ENCODE measurements at regions not wholly inside any gene's neighbourhood (a gene's known extent, or its start where the extent isn't known, plus 50 kb on each side); places are given as distances from the start of the nearest gene placed in this dataset.

GRCh38 chr3:22920006-22920405 lies 283.1 kb upstream of the UBE2E2 start:
- Histone ChIP-seq H3K4me3 (ENCODE audit: insufficient read depth, low read length) (no peak overlapping the region), H2AFZ (ENCODE audit: low read length) (no peak overlapping the region), H3K36me3 (ENCODE audit: insufficient read depth, low read length) (no peaks in the 10 kb centered on the region), H3K9me3 (ENCODE audit: low read depth, low read length) (no peaks in the 10 kb centered on the region), H4K20me1 (ENCODE audit: insufficient read depth, low read length) (no peaks in the 10 kb centered on the region), H3K4me1 (ENCODE audit: insufficient read depth, low read length) (no peaks in the 10 kb centered on the region), H3K4me2 (ENCODE audit: insufficient read depth, low read length) (no peak overlapping the region), H3K27me3 (ENCODE audit: insufficient read depth, low read length) (no peaks in the 10 kb centered on the region), H3K27ac (ENCODE audit: low read depth, low read length) (no peak overlapping the region), H3K79me2 (ENCODE audit: insufficient read depth, low read length) (no peaks in the 10 kb centered on the region)
- TF ChIP-seq, protein P1, sequence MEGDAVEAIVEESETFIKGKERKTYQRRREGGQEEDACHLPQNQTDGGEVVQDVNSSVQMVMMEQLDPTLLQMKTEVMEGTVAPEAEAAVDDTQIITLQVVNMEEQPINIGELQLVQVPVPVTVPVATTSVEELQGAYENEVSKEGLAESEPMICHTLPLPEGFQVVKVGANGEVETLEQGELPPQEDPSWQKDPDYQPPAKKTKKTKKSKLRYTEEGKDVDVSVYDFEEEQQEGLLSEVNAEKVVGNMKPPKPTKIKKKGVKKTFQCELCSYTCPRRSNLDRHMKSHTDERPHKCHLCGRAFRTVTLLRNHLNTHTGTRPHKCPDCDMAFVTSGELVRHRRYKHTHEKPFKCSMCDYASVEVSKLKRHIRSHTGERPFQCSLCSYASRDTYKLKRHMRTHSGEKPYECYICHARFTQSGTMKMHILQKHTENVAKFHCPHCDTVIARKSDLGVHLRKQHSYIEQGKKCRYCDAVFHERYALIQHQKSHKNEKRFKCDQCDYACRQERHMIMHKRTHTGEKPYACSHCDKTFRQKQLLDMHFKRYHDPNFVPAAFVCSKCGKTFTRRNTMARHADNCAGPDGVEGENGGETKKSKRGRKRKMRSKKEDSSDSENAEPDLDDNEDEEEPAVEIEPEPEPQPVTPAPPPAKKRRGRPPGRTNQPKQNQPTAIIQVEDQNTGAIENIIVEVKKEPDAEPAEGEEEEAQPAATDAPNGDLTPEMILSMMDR (IDR thresholded peaks at IDR 0.05; ENCODE audit: extremely low read depth, low read depth, low read length), result no peak
- no peak for DNase-seq (ENCODE audit: insufficient read length, low spot score, missing footprints)

- no peaks in the 10 kb centered on the region for H4K20me1 ChIP-seq (ENCODE audit: insufficient read depth, low read length)
- H3K27me3 ChIP-seq (ENCODE audit: insufficient read depth, low read length), result no peaks in the 10 kb centered on the region
- no peak overlapping the region for H3K27ac ChIP-seq (ENCODE audit: low read depth, low read length)
- H3K4me1 ChIP-seq (ENCODE audit: insufficient read depth, low read length), result no peaks in the 10 kb centered on the region
- no peak for DNase-seq (ENCODE audit: insufficient read length, low spot score, missing footprints)
- no peaks in the 10 kb centered on the region for H3K36me3 ChIP-seq (ENCODE audit: insufficient read depth, low read length)
- TF ChIP-seq, protein P1 (IDR thresholded peaks at IDR 0.05; ENCODE audit: extremely low read depth, low read depth, low read length), result peak; percentile 27
- no peak overlapping the region for H3K4me3 ChIP-seq (ENCODE audit: insufficient read depth, low read length)
- no peak overlapping the region for H3K4me2 ChIP-seq (ENCODE audit: insufficient read depth, low read length)
- no peak overlapping the region for H2AFZ ChIP-seq (ENCODE audit: low read length)
- no peaks in the 10 kb centered on the region for H3K9me3 ChIP-seq (ENCODE audit: low read depth, low read length)
- no peaks in the 10 kb centered on the region for H3K79me2 ChIP-seq (ENCODE audit: insufficient read depth, low read length)
Measured at GRCh38 chr3:22922317-22922716, 280.8 kb upstream of the UBE2E2 start.

DNA sequence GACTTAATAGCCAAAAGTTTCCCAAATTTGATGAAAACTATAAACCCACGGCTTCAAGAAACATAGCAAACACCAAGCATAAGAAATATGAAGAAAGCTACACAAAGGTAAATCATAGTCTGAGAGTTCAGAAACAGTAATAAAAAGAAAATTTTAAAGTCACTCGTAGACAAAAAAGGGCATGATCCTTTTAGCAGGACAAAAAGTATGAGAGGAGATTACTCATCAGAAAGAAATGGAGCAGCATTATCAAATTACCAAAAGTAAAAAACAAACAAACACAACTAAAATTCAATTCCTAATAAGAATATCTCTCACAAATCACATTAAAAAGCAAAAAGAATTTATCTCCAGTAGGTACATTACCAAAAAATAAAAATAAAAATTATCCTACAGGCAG lies 279.4 kb upstream of the UBE2E2 start:
- no peaks in the 10 kb centered on the region for H3K36me3 ChIP-seq (ENCODE audit: insufficient read depth, low read length)
- TF ChIP-seq, protein P1 (IDR thresholded peaks at IDR 0.05; ENCODE audit: extremely low read depth, low read depth, low read length), result no peak
- no peaks in the 10 kb centered on the region for H3K27me3 ChIP-seq (ENCODE audit: insufficient read depth, low read length)
- H3K27ac ChIP-seq (ENCODE audit: low read depth, low read length), result no peak overlapping the region
- no peak overlapping the region for H3K4me3 ChIP-seq (ENCODE audit: insufficient read depth, low read length)
- no peaks in the 10 kb centered on the region for H3K9me3 ChIP-seq (ENCODE audit: low read depth, low read length)
- H2AFZ ChIP-seq (ENCODE audit: low read length), result no peak overlapping the region
- no peaks in the 10 kb centered on the region for H3K79me2 ChIP-seq (ENCODE audit: insufficient read depth, low read length)
- no peak for DNase-seq (ENCODE audit: insufficient read length, low spot score, missing footprints)
- H4K20me1 ChIP-seq (ENCODE audit: insufficient read depth, low read length), result no peaks in the 10 kb centered on the region
- H3K4me2 ChIP-seq (ENCODE audit: insufficient read depth, low read length), result no peak overlapping the region
- no peaks in the 10 kb centered on the region for H3K4me1 ChIP-seq (ENCODE audit: insufficient read depth, low read length)

DNA sequence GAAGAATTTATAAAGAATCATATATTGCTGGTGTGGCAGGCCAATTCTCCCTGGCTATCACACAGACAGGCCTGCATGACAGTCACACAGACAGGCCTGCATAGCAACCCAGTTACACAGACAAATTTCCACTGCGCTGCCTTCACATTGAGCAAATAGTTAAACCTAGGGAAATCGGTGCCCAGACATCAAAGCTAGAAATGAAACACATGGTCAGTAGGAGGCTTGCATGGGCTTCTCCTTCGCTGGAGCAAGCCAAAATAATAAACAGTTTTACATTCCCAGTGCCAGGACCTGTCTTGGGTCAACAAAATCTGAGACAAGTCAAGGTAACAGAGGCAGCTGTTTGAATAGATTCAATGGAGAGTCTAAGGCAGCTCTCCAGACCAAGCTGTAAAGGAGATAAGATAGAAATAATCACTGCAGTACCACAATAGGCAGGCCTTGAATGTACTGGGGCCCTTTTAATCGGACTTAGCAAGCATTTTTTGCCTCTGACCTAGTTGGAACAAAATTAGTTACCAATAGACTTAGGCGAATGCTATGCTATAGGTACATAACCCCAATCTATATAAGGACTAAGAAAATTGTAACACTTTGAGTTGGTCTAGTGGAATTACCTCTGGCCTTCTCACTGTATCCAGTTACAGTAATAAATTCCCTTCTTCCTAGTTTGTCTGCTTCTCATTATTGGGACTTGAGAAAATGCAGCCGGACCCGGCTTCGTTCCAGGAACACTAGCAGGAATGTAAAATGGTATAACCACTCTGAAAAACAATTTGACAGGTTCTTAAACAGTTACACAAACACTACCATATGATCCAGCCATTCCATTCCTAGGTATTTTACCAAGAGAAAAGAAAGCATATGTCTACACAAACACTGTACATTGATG lies 274.7 kb upstream of the UBE2E2 start:
- DNase-seq (ENCODE audit: insufficient read length, low spot score, missing footprints), result no peak
- no peaks in the 10 kb centered on the region for H4K20me1 ChIP-seq (ENCODE audit: insufficient read depth, low read length)

More for the DNA sequence above, 274.7 kb upstream of the UBE2E2 start:
- Histone ChIP-seq H3K9me3 (ENCODE audit: low read depth, low read length) (no peaks in the 10 kb centered on the region), H3K4me2 (ENCODE audit: insufficient read depth, low read length) (no peak overlapping the region), H3K4me3 (ENCODE audit: insufficient read depth, low read length) (no peak overlapping the region), H2AFZ (ENCODE audit: low read length) (no peak overlapping the region), H3K36me3 (ENCODE audit: insufficient read depth, low read length) (no peaks in the 10 kb centered on the region), H3K4me1 (ENCODE audit: insufficient read depth, low read length) (no peaks in the 10 kb centered on the region), H3K79me2 (ENCODE audit: insufficient read depth, low read length) (no peaks in the 10 kb centered on the region), H3K27ac (ENCODE audit: low read depth, low read length) (no peak overlapping the region), H3K27me3 (ENCODE audit: insufficient read depth, low read length) (no peaks in the 10 kb centered on the region)
- TF ChIP-seq, protein P1 (IDR thresholded peaks at IDR 0.05; ENCODE audit: extremely low read depth, low read depth, low read length), result no peak
